GM20431 (cell line): ENCODE measurements at regions not wholly inside any gene's neighbourhood (a gene's known extent, or its start where the extent isn't known, plus 50 kb on each side); places are given as distances from the start of the nearest gene placed in this dataset.

Experiments used
- in situ Hi-C: fragments of 300-500 bp; cut with MseI, MboI; formaldehyde crosslinking; loops from one replicate; pipeline ENCODE4 v1.15.0; 2020; ENCODE audit warnings: low sequenced_read_pairs; ENCODE audit not compliant: unreplicated experiment

DNA sequence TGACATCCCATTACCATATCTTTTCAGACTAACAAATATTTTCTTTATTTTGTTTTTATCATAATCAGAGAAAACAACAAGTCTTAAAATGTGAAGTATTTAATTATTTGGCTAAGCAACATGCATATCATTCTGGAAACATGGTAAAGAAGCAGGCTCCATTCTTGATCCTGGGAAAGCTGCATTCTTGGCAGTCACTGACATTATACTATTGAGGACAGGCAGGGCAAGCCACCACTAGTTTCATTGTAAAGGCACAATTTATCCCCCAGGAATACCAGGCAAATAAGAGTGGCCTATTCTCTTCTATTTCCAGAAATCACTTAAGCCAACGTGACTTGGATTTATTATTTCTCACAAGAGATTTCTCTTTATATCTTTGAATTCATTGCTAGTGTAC is 153.8 kb upstream of the AKR1E2 start:
- in situ Hi-C loops = loop anchor here (25.0 kb wide), 1 partner anchor 1435 kb away; no protein-coding TSS in a partner anchor

- in situ Hi-C loops = loop anchor here (25.0 kb wide), 1 partner anchor 1434 kb away; no protein-coding TSS in a partner anchor
Measured at GRCh38 chr10:4671451-4672145, 154.4 kb upstream of the AKR1E2 start.

DNA sequence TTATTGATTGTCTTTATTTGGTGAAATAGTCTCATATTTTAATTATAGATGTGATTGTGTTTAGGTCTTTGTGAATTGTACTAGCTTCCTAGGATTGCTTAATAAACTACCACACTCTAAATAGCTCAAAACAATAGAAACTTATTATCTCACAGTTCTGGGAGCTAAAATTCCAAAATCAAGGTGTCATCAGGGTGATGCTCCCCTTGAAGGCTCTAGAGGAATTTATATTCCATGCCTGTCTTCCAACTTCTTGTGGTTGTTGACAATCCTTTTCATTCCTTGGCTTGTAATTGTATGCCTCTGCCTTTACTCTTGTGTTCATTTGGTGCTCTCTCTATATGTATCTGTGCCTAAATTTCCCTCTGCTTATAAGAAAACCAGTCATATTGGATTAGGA is 155.3 kb upstream of the AKR1E2 start:
- in situ Hi-C loops = loop anchor here (25.0 kb wide), 1 partner anchor 1433 kb away; no protein-coding TSS in a partner anchor

GRCh38 chr10:4669585-4669984 is 156.4 kb upstream of the AKR1E2 start:
- in situ Hi-C loops = loop anchor here (25.0 kb wide), 1 partner anchor 1432 kb away; no protein-coding TSS in a partner anchor

DNA sequence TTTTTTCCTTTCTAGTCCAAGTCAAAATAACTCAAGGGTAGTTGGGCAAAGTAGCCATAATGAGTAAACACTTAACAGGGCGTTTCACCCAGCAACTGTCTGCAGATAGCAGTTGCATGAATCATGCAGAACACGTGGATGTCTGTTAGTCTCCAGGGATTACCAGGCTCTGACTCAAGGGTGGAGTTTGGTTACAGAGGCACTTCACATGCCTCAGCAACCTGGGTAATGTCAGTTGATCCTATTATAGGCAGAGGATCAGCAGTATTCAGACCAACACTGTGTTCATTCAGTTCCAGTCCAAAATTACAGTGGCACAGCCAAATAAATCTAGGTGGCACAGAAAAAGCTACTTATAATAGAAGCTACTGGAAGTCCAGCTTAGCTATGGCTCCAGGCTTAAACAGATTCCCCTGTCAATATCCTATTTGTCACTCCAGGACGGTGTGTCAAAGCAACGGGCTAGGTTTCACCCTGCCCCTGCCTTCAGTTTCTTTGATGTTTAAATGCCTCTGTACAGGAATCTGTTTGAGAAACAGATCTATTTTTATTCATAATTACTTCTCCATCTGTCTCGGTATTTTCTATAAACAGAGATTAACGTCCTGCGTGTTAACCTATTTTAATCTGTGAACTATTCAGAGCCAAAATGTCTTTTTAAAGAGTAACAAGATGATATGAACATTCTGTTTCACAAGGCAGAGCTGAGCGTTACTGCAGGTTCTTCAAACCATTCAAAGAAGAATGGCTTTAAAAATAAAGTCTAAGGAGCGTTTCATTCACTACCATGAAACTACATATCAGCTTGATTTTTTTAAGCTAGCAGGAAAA is 162.6 kb upstream of the AKR1E2 start:
- in situ Hi-C loops = loop anchor here (25.0 kb wide), 1 partner anchor 1426 kb away; no protein-coding TSS in a partner anchor

DNA sequence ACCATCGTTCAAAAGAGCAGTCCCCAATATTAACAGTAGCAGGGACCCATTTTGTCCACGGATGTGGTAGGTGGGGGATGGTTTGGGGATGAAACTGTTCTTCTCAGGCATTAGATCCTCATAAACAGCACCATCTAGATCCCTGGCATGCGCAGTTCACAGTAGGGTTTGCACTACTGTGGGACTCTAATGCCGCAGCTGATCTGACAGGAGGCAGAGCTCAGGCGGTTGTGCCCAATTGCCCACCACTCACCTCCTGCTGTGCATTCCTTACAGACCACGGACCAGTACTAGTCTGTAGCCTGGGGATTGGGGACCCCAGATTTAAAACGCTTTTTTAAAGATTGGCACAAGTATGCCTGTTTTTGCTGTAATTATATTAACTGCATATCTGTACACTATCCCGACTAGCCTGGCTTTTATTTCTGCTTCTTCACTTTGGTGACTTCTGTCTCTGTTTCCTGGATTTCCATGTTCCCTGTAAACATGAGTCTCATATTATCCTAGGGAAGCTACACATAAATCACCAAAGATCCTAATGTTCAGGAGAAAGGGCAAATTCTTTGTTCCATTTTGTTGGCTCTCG is 163.3 kb upstream of the AKR1E2 start:
- in situ Hi-C loops = loop anchor here (25.0 kb wide), 1 partner anchor 1425 kb away; no protein-coding TSS in a partner anchor

GRCh38 chr10:4661511-4662255 is 164.3 kb upstream of the AKR1E2 start:
- in situ Hi-C loops = loop anchor here (25.0 kb wide), 1 partner anchor 1424 kb away; no protein-coding TSS in a partner anchor

DNA sequence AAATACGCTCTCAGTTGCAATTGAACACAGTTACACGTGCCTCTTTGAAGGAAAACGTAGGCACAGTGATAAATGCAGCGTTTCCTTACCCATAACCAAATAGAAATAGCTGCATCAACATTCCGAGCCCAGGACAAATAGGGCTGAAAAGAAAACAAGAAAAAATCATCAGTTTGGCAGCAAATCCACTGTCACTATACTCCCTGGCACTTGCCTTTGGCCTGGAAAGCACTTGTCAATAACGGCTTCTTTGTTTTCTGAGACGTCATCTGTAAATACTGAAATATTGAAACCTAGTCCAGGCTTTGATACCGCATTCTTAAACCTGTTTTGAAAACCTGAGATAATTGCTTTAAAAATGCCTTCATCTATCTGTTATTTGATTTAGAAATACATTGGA is 167.2 kb upstream of the AKR1E2 start:
- in situ Hi-C loops = loop anchor here (25.0 kb wide), 1 partner anchor 1421 kb away; no protein-coding TSS in a partner anchor

GRCh38 chr10:4656576-4657194 is 169.3 kb upstream of the AKR1E2 start:
- in situ Hi-C loops = loop anchor here (25.0 kb wide), 1 partner anchor 1419 kb away; no protein-coding TSS in a partner anchor

- in situ Hi-C loops = loop anchor here (25.0 kb wide), 1 partner anchor 1419 kb away; no protein-coding TSS in a partner anchor
Measured at GRCh38 chr10:4655879-4656278, 170.1 kb upstream of the AKR1E2 start.

DNA sequence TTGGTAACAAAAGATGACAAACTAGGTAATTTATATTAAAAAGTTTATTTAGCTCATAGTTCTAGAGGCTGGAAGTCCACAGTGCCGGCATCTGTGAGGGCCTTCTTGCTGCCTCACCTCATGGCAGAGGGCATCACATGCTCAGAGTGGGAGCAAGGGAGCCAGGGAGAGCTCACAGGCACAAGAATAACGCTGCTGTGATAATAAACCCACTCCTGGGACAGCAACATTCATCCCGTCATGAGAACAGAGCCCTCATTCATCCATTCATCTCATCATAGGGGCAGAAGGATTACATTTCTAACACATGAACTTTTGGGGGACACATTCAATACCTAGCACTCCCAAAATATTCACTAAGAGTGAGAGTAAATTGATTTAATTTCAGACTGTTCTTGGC is 170.6 kb upstream of the AKR1E2 start:
- in situ Hi-C loops = loop anchor here (25.0 kb wide), 1 partner anchor 1418 kb away; no protein-coding TSS in a partner anchor

DNA sequence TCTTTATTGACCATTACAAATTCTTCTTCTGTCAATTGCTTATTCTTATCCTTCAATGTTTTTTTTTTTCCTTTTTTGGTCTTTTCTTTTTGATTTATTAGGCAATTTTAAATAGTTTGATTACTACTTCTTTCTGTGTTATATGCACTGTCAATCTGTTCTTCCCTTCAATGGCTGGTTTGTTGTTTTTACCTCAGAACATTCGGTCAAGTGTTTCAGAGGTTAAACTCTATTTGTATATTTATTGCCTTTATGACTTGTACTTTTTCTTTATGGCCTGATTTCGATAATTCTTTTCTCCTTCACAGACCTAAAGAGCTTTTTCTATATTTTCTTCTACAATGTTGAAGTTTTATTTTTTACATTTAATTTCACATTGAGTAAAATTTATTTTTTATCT is 171.5 kb upstream of the AKR1E2 start:
- in situ Hi-C loops = loop anchor here (25.0 kb wide), 1 partner anchor 1417 kb away; no protein-coding TSS in a partner anchor

DNA sequence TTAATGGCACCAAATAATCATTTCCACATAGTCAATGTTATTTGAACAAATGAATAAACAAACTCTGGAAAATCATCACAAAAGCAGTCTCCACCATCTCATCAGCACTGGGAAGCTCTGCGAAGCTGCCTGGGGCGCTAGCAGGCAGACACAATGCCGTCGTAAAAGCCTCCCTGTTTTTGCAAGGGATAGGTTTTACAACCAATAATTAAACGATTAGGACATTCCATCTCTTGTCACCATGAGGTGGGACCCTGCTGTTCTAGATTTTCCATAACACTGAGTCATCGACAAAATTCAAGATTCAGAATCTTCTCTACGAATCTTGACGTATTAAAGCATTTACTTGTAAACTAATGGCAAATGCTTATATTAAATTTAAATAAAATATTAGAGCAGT is 172.8 kb upstream of the AKR1E2 start:
- in situ Hi-C loops = loop anchor here (25.0 kb wide), 1 partner anchor 1416 kb away; no protein-coding TSS in a partner anchor

DNA sequence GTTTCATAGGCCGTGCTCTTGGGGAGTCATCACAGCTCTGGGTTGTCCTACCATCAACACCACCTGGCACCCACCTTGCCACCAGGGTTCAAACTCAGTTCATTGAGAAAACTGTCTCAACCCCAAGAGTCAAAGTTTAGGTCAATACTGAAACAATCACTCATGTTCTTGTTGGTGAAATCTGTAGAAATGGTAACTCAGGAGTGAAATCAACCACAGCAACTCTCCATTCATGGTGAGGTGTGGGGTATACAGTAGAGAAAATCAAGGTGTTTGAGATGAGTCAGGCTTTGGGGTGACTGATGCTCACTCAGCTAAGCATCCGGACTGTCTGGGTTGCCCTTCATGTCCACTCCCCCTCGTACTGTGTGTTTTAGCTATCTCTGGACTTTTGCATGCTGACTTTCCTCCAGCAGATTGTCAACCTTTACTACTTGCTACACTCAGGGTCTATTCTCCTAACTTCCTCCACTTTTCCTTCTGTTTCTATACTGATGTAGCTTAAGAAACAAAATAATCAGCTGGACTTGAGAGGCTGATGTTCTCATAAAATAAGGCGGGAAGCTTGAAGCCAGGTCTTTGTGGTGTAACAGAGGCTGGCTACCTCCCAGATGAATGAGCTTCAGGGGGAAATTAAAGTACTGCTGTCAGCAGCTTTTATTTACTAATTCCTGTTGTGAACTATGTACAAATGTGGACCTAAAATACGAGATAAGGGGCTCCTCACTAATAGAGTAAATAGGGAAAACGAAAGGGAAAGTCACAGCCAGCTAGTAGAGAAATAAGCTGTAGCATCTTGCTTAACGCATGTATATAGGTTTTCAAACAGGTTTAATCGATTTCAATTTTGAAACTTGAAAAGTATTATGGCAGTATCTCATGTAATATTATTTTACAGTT is 173.6 kb upstream of the AKR1E2 start:
- in situ Hi-C loops = loop anchor here (25.0 kb wide), 1 partner anchor 1415 kb away; no protein-coding TSS in a partner anchor

- in situ Hi-C loops = loop anchor here (25.0 kb wide), 1 partner anchor 1414 kb away; no protein-coding TSS in a partner anchor
Measured at GRCh38 chr10:4651404-4652037, 174.5 kb upstream of the AKR1E2 start.

DNA sequence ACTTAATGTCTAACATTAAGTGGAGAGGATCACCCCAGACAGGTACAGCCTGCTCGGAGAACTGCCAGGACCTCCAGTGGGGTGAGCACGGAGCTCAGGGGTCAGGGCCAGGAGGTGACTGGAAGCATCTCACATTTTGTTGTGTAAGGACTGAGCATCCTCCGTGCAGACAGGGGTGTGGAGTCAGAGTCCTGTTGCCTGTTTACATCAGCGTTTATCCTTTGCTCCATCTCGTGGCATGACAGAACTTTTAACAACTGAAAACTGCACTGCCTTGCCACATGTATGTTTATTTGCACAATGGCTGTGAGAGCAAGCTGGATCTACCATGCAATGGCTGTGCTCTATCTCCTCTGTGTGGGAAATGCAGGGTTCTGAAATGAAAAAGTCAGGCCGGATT is 175.4 kb upstream of the AKR1E2 start:
- in situ Hi-C loops = loop anchor here (25.0 kb wide), 1 partner anchor 1413 kb away; no protein-coding TSS in a partner anchor

- in situ Hi-C loops = loop anchor here (25.0 kb wide), 1 partner anchor 1413 kb away; no protein-coding TSS in a partner anchor
Measured at GRCh38 chr10:4649886-4650508, 176.0 kb upstream of the AKR1E2 start.
